Smooth muscle cell (in vitro differentiated cells): ENCODE measurements at regions not wholly inside any gene's neighbourhood (a gene's known extent, or its start where the extent isn't known, plus 50 kb on each side); places are given as distances from the start of the nearest gene placed in this dataset.

Experiments used
- DNase-seq: peaks from one replicate; lab custom pipeline; 2025; ENCODE audit not compliant: unreplicated experiment; lab: John Stamatoyannopoulos, UW
- H2AFZ ChIP-seq: fragments of 200-600 bp; sonication (generic); 2 replicates; pipeline ENCODE4 v1.6.0; 2016; ENCODE audit warnings: antibody characterized with exemption, low read depth, mild to moderate bottlenecking
- H3F3A ChIP-seq: fragments of 200-600 bp; sonication (generic); 2 replicates; pipeline ENCODE4 v1.6.0; 2017; ENCODE audit warnings: antibody characterized with exemption, low read depth
- H3K27ac ChIP-seq: fragments of 200-600 bp; sonication (generic); 2 replicates; pipeline ENCODE4 v1.5.1; 2016; ENCODE audit warnings: low read depth, mild to moderate bottlenecking
- H3K27me3 ChIP-seq: fragments of 200-600 bp; sonication (generic); 2 replicates; pipeline ENCODE4 v1.6.1; 2016; ENCODE audit warnings: low read depth, mild to moderate bottlenecking
- H3K36me3 ChIP-seq: fragments of 200-600 bp; sonication (generic); 2 replicates; pipeline ENCODE4 v1.5.1; 2016; ENCODE audit warnings: low read depth
- H3K4me1 ChIP-seq: fragments of 200-600 bp; sonication (generic); 2 replicates; pipeline ENCODE4 v1.5.1; 2016; ENCODE audit warnings: low read depth
- H3K4me2 ChIP-seq: fragments of 200-600 bp; sonication (generic); 2 replicates; pipeline ENCODE4 v1.6.0; 2016; ENCODE audit warnings: mild to moderate bottlenecking
- H3K4me3 ChIP-seq: fragments of 200-600 bp; sonication (generic); 2 replicates; pipeline ENCODE4 v1.5.1; 2016; ENCODE audit warnings: mild to moderate bottlenecking
- H3K79me2 ChIP-seq: fragments of 200-600 bp; sonication (generic); 2 replicates; pipeline ENCODE4 v1.6.0; 2016; ENCODE audit warnings: low read depth, mild to moderate bottlenecking
- H3K9ac ChIP-seq: fragments of 200-600 bp; sonication (generic); 2 replicates; pipeline ENCODE4 v1.6.0; 2016; ENCODE audit warnings: low read depth
- H3K9me3 ChIP-seq: fragments of 200-600 bp; sonication (generic); replicated peaks from 2 replicates; pipeline ENCODE4 v1.5.1; 2016; ENCODE audit warnings: low read depth
- H4K20me1 ChIP-seq: fragments of 200-600 bp; sonication (generic); 2 replicates; pipeline ENCODE4 v1.6.0; 2016; ENCODE audit warnings: low read depth
- CTCF ChIP-seq: fragments of 200-600 bp; sonication (generic); IDR thresholded peaks from 2 replicates; pipeline ENCODE4 v1.5.1; 2017; ENCODE audit warnings: borderline replicate concordance, mild to moderate bottlenecking, antibody characterized with exemption; ENCODE audit not compliant: insufficient read depth, poor library complexity, severe bottlenecking
- WGBS: methylation state at CpG from one replicate; pipeline ENCODE4 v1.1.7; 2016; ENCODE audit warnings: low lambda C conversion rate; 5-methylcytosine and 5-hydroxymethylcytosine counted together

GRCh38 chr2:120939595-120940318 is 204.1 kb downstream of the GLI2 start:
- H3K27me3 ChIP-seq, result no peaks in the 10 kb centered on the region

GRCh38 chr2:120940319-120940696 is 204.6 kb downstream of the GLI2 start:
- no peak for DNase-seq
- H3F3A ChIP-seq, result peaks cover 44% of the 10 kb centered on the region
- H3K9me3 ChIP-seq, result no peaks in the 10 kb centered on the region
- H3K27me3 ChIP-seq, result no peaks in the 10 kb centered on the region
- H3K27ac ChIP-seq, result peak overlapping the region; percentile 99
- peak overlapping the region; percentile 47 for H3K4me2 ChIP-seq
- no peak overlapping the region for H2AFZ ChIP-seq
- TF ChIP-seq CTCF, result no peak
- no peak overlapping the region for H3K4me3 ChIP-seq
- no peaks in the 10 kb centered on the region for H3K36me3 ChIP-seq
- H4K20me1 ChIP-seq, result no peaks in the 10 kb centered on the region
- peak overlapping the region; percentile 31 for H3K9ac ChIP-seq
- H3K4me1 ChIP-seq, result peaks cover 22% of the 10 kb centered on the region
- H3K79me2 ChIP-seq, result peaks cover 8% of the 10 kb centered on the region
- WGBS, result 81% methylated on average over 1 of the region's 1 CpG

More at GRCh38 chr2:120939595-120940318, 204.1 kb downstream of the GLI2 start:
- Histone ChIP-seq H2AFZ (no peak overlapping the region), H3F3A (peaks cover 44% of the 10 kb centered on the region), H3K4me3 (no peak overlapping the region), H3K79me2 (peaks cover 8% of the 10 kb centered on the region), H4K20me1 (no peaks in the 10 kb centered on the region), H3K4me1 (peaks cover 26% of the 10 kb centered on the region), H3K36me3 (no peaks in the 10 kb centered on the region), H3K4me2 (peak overlapping the region; percentile 73), H3K9ac (peak overlapping the region; percentile 75), H3K27ac (peak overlapping the region; percentile 99), H3K9me3 (no peaks in the 10 kb centered on the region)
- no peak for DNase-seq
- 22% methylated on average over 9 of the region's 9 CpGs for WGBS
- TF ChIP-seq CTCF, result no peak

- peak overlapping the region; percentile 65 for H3K4me2 ChIP-seq
- H4K20me1 ChIP-seq, result no peaks in the 10 kb centered on the region
- no peaks in the 10 kb centered on the region for H3K9me3 ChIP-seq
- H3K4me1 ChIP-seq, result peaks cover 19% of the 10 kb centered on the region
- peak overlapping the region; percentile 31 for H3K9ac ChIP-seq
- TF ChIP-seq CTCF, result no peak
- DNase-seq, result no peak
- H3K79me2 ChIP-seq, result peaks cover 8% of the 10 kb centered on the region
- peaks cover 44% of the 10 kb centered on the region for H3F3A ChIP-seq
- H3K36me3 ChIP-seq, result no peaks in the 10 kb centered on the region
- no peak overlapping the region for H2AFZ ChIP-seq
- peak overlapping the region; percentile 99 for H3K27ac ChIP-seq
- 55% methylated on average over 9 of the region's 9 CpGs for WGBS
- no peaks in the 10 kb centered on the region for H3K27me3 ChIP-seq
- H3K4me3 ChIP-seq, result no peak overlapping the region
Observed at GRCh38 chr2:120940726-120941256, 205.1 kb downstream of the GLI2 start.
